ENCODE measurements at regions not wholly inside any gene's neighbourhood (a gene's known extent, or its start where the extent isn't known, plus 50 kb on each side); places are given as distances from the start of the nearest gene placed in this dataset.
A peak's percentile ranks its signal among the peaks of the same experiment; 100 is the strongest.

DNA sequence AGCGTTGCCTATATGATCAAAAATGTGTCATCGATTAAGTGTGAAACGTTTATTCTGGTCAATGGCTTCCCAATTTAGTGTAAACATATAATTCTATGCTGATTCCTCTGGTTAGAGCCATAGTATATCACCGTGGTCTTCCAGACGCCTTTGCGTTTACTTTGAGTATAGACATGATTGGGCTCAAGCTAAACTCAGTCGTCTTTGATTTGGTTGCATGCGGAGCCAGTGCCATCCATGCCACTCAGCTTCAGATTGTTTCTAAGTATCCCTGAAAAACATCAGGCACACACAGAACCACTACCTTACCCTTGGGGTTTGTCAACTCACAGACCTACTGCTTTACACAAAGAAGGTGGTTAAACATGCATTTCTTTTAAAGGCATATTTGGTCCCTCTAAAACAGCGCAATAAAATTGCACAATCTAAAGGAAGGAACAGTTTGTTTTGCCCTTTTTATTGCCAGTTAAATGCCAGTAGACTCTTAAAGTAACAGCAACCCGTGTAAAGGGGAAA is 273.6 kb upstream of the KLF6 start:
- Histone ChIP-seq H3K9ac (ENCODE audit: insufficient read depth in 1 of 2, low read depth in 2 of 2, low read length in 2 of 2) (no peak overlapping the region), H3K9me1 (ENCODE audit: control insufficient read depth, insufficient read depth, low read length) (no peaks in the 10 kb centered on the region), H4K20me1 (replicated peaks; ENCODE audit: control insufficient read depth, insufficient read depth, low read length) (no peaks in the 10 kb centered on the region), H3K36me3 (ENCODE audit: control insufficient read depth, insufficient read depth, low read length) (no peaks in the 10 kb centered on the region), H3K4me3 (no peak overlapping the region), H2AFZ (ENCODE audit: low read depth, low read length) (no peak overlapping the region; the same call in 1 of the 2 replicates), H3K27ac (ENCODE audit: extremely low read depth, low read depth, low read length) (no peak overlapping the region), H3K9me3 (replicated peaks; ENCODE audit: control insufficient read depth, insufficient read depth, low read depth, low read length) (no peaks in the 10 kb centered on the region), H3K4me1 (replicated peaks in 1 of 2; ENCODE audit: control insufficient read depth in 2 of 2, insufficient read depth in 2 of 2, low read length in 2 of 2) (no peaks in the 10 kb centered on the region), H3K4me2 (ENCODE audit: insufficient read depth, low read length) (no peak overlapping the region), H3K79me2 (ENCODE audit: control insufficient read depth, insufficient read depth, low read length) (no peaks in the 10 kb centered on the region), H3K27me3 (ENCODE audit: control insufficient read depth in 2 of 2, insufficient read depth in 2 of 2, low read length in 2 of 2) (peaks cover 0 to 8% of the 10 kb centered on the region in 2 experiments; a peak in 1 of 5 replicates)
- FAIRE-seq (no peak), ATAC-seq (no peak), DNase-seq (ENCODE audit: extremely low read depth in 1 of 4, low spot score in 3 of 4) (no peak)
- TF ChIP-seq CEBPG (CRISPR knock-in tag; IDR thresholded peaks at IDR 0.05) (no peak), CEBPG (tag; conservative IDR thresholded peaks at IDR 0.05 in 1 of 2, IDR thresholded peaks at IDR 0.05 in 1 of 2) (0 out of 4 replicates have a peak, but pooled peaks of 1 of the 2 experiments have one; percentile 6), TAF7 (tag; IDR thresholded peaks at IDR 0.05) (no peak)
- ChIA-PET POLR2A (interaction anchor here (0.8 kb wide), 1 partner anchor 91 kb away, joined by 4 read pairs; no protein-coding TSS in a partner anchor), CTCF (ENCODE audit: low intra/inter-chr PET ratio) (no interaction called here)
- no TSS peak for BruUV-seq (replicated peaks)
- intact Hi-C loops (cut with micrococcal nuclease) (no loop called here), in situ Hi-C loops (cut with MboI) (no loop called here)
- WGBS (ENCODE audit: insufficient coverage, low coverage, missing lambda C conversion rate), result 21% methylated on average over 10 of the region's 10 CpGs

DNA sequence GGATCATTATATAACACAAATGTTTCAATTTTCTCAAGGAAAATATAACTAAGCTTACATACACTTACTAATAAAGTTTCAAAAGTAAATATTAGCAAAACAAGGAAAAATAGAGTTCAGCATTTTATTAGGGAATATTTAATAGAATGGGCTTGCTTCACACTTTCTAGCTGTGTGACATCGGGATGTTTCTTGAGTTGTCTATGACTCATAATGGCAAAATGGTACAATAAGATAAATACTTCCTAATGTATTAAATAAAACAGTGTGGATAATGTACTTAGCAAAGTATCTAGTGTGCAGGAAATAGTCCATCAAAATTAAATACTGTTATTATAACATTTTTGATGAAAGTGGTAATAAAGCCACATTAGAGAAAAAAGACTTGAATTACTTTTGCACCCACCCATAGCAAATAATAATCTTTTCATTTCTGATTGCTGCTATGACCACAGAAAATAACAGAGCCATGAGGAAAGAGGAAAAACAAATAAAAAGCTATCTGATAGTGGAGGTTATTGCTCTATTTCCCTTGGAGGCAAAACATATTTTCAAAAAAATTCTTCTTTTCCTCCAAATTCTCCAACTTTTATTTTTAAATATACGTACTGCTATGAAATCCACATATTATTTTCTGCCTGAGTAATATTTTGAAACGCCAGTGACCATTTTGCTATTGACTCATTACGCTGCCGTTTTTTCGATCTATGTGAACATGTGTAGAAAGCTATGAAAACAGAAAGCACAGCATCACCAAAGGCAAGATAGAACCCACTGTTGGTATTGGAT is 272.9 kb upstream of the KLF6 start:
- Histone ChIP-seq H3K4me1 (replicated peaks in 1 of 2; ENCODE audit: control insufficient read depth in 2 of 2, insufficient read depth in 2 of 2, low read length in 2 of 2) (no peaks in the 10 kb centered on the region), H3K27ac (ENCODE audit: extremely low read depth, low read depth, low read length) (no peak overlapping the region), H2AFZ (ENCODE audit: low read depth, low read length) (no peak overlapping the region; the same call in 1 of the 2 replicates), H3K4me2 (ENCODE audit: insufficient read depth, low read length) (no peak overlapping the region), H3K27me3 (ENCODE audit: control insufficient read depth in 2 of 2, insufficient read depth in 2 of 2, low read length in 2 of 2) (peaks cover 0 to 6% of the 10 kb centered on the region in 2 experiments; a peak in 1 of 5 replicates), H3K9me1 (ENCODE audit: control insufficient read depth, insufficient read depth, low read length) (no peaks in the 10 kb centered on the region), H3K36me3 (ENCODE audit: control insufficient read depth, insufficient read depth, low read length) (no peaks in the 10 kb centered on the region), H4K20me1 (replicated peaks; ENCODE audit: control insufficient read depth, insufficient read depth, low read length) (no peaks in the 10 kb centered on the region), H3K9ac (ENCODE audit: insufficient read depth in 1 of 2, low read depth in 2 of 2, low read length in 2 of 2) (no peak overlapping the region), H3K79me2 (ENCODE audit: control insufficient read depth, insufficient read depth, low read length) (no peaks in the 10 kb centered on the region), H3K9me3 (replicated peaks; ENCODE audit: control insufficient read depth, insufficient read depth, low read depth, low read length) (no peaks in the 10 kb centered on the region), H3K4me3 (no peak overlapping the region)
- in situ Hi-C loops (cut with MboI) (no loop called here), intact Hi-C loops (cut with micrococcal nuclease) (no loop called here)
- DNase-seq (ENCODE audit: extremely low read depth in 1 of 4, low spot score in 3 of 4), result no peak
- TF ChIP-seq HDAC6 (IDR thresholded peaks at IDR 0.05; ENCODE audit: low read depth, low read length) (no peak), ZNF311 (CRISPR knock-in tag; IDR thresholded peaks at IDR 0.05) (no peak), CHD4 (IDR thresholded peaks at IDR 0.05; ENCODE audit: insufficient read depth, insufficient replicate concordance, low read depth, low read length, poor library complexity, severe bottlenecking) (no peak), ZSCAN29 (IDR thresholded peaks at IDR 0.05) (no peak)
- TF ChIP-seq, protein P1, sequence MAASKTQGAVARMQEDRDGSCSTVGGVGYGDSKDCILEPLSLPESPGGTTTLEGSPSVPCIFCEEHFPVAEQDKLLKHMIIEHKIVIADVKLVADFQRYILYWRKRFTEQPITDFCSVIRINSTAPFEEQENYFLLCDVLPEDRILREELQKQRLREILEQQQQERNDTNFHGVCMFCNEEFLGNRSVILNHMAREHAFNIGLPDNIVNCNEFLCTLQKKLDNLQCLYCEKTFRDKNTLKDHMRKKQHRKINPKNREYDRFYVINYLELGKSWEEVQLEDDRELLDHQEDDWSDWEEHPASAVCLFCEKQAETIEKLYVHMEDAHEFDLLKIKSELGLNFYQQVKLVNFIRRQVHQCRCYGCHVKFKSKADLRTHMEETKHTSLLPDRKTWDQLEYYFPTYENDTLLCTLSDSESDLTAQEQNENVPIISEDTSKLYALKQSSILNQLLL (CRISPR knock-in tag; IDR thresholded peaks at IDR 0.05; ENCODE audit: borderline replicate concordance), result no peak
- no TSS peak for BruUV-seq (replicated peaks)
- no peak for ATAC-seq
- no peak for FAIRE-seq
- ChIA-PET POLR2A (no interaction called here), CTCF (ENCODE audit: low intra/inter-chr PET ratio) (no interaction called here)
- 8% methylated on average over 6 of the region's 6 CpGs for whole genome bisulfite sequencing (ENCODE audit: insufficient coverage, low coverage, missing lambda C conversion rate)

All from K562 (cell line).